Caki2 (cell line): ENCODE measurements at regions not wholly inside any gene's neighbourhood (a gene's known extent, or its start where the extent isn't known, plus 50 kb on each side); places are given as distances from the start of the nearest gene placed in this dataset.
"Not testable (repeated sequence)": the region's sequence is repeated elsewhere in the genome, so short reads cannot be mapped to it uniquely, and the experiment has no call there.

Experiments
- DNase-seq: peaks from one replicate; pipeline ENCODE4 v3.0.0-alpha.2; 2015; ENCODE audit warnings: low read depth
- in situ Hi-C: cut with HindIII; loops from 2 replicates; pipeline ENCODE4 v1.10.0; 2016; ENCODE audit warnings: low sequenced_read_pairs, low pct_unique_long_range_greater_than_20kb, mixed read lengths

GRCh38 chr4:181083757-181084361 is 1159.3 kb upstream of the TENM3 start:
- in situ Hi-C loops, result no loop called here
- no peak for DNase-seq

DNA sequence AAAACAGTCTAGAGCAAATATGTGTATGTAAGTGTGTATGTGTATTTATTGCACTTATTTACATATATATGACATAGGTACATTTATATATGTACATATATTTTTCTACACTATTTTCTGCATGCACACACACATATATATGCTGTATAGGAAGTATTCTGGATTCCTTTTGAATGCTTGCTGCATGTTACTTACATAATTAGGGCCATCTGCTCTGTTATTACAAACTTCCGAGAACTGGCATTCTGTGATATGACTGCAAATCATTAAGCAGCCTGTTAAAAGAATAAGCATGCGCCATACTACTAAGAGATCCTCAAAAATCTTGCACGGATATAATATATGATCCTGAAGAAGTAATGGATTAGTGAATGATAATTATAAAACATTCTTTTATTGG is 1157.6 kb upstream of the TENM3 start:
- no peak for DNase-seq
- in situ Hi-C loops, result no loop called here

GRCh38 chr4:181105487-181105886 is 1137.7 kb upstream of the TENM3 start:
- no peak for DNase-seq
- in situ Hi-C loops, result no loop called here

GRCh38 chr4:181106398-181106797 is 1136.8 kb upstream of the TENM3 start:
- DNase-seq, result no peak
- in situ Hi-C loops, result no loop called here

DNA sequence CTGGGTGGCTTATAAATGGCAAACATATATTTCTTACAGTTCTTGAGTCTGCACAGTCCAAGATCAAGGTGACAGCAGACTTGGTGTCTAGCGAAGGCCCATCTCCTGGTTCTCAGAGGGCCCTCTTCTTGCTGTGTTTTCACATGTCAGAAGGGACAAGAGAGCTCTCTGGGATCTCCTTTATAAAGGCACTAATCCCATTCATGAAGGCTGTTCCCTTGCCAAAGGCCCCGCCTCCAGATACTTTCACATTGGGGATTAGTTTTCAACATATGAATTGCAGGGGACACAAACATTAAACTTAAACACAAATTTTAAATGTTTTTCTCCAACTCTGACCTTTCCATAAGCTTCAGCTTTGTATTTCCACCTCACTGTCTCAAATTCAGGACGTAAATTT is 1135.0 kb upstream of the TENM3 start:
- in situ Hi-C loops, result no loop called here
- no peak for DNase-seq

- no peak for DNase-seq
- in situ Hi-C loops, result no loop called here
These were observed 1124.0 kb upstream of the TENM3 start for GRCh38 chr4:181119186-181119585.

DNA sequence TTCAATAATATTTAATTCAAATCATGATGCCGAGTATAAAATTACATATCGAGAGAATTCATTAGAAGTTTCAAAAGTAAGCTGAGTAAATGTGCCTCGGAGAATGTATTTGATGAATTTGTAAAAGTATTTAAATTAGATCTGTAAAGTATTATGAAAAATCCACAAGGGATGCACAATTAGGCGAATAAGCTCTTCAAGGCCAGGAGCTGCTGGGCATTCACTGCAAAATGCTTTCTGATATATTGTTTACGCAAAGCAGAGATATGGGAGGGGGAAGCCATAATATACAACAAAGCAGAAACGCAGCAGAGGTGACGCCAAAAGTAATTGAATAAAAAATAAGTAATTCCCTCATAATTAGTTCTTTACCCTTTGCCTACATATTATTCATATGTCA is 1121.5 kb upstream of the TENM3 start:
- in situ Hi-C loops, result no loop called here
- DNase-seq, result no peak

GRCh38 chr4:181127171-181127570 is 1116.0 kb upstream of the TENM3 start:
- in situ Hi-C loops, result no loop called here

GRCh38 chr4:181130317-181130716 is 1112.9 kb upstream of the TENM3 start:
- DNase-seq, in situ Hi-C loops: not testable (repeated sequence)

More at GRCh38 chr4:181127171-181127570, 1116.0 kb upstream of the TENM3 start:
- DNase-seq, result no peak

GRCh38 chr4:181137351-181137750 is 1105.9 kb upstream of the TENM3 start:
- DNase-seq, result no peak
- in situ Hi-C loops, result no loop called here

- in situ Hi-C loops, result no loop called here
- DNase-seq, result no peak
These were observed 1105.1 kb upstream of the TENM3 start for GRCh38 chr4:181138116-181138515.

GRCh38 chr4:181140037-181140603 is 1103.1 kb upstream of the TENM3 start:
- in situ Hi-C loops, result no loop called here
- DNase-seq, result no peak

- in situ Hi-C loops, result no loop called here
- peak; percentile 17 for DNase-seq
These were observed 1099.8 kb upstream of the TENM3 start for GRCh38 chr4:181143250-181143854.

- in situ Hi-C loops, result no loop called here
- no peak for DNase-seq
These were observed 1097.2 kb upstream of the TENM3 start for GRCh38 chr4:181146051-181146450.

GRCh38 chr4:181147416-181147951 is 1095.7 kb upstream of the TENM3 start:
- in situ Hi-C loops, result no loop called here
- DNase-seq, result no peak

- DNase-seq, result no peak
- in situ Hi-C loops, result no loop called here
These were observed 1094.7 kb upstream of the TENM3 start for GRCh38 chr4:181148470-181148869.

GRCh38 chr4:181150191-181150590 is 1093.0 kb upstream of the TENM3 start:
- peak; percentile 38 for DNase-seq
- in situ Hi-C loops, result no loop called here

DNA sequence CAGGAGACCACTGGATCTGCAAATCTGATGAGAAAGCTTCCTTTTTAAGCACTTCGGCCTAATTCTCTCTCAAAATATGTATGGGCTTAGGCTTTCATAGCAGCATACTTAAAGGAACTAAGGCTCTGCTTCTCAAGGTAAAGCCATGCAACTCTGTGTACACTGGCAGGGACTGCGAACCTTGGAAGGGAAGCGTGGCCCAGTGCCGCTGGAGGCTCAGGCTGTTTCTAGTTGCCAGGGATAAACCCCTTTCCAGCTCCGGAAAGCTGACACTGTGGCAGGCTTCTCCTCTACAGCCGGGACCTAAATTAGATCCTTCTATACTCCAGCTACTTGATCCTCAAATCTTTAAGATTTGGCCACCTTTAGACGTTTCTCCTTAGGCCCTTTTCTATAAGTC is 1091.3 kb upstream of the TENM3 start:
- in situ Hi-C loops, result no loop called here
- no peak for DNase-seq

GRCh38 chr4:181157647-181158046 is 1085.6 kb upstream of the TENM3 start:
- no peak for DNase-seq

DNA sequence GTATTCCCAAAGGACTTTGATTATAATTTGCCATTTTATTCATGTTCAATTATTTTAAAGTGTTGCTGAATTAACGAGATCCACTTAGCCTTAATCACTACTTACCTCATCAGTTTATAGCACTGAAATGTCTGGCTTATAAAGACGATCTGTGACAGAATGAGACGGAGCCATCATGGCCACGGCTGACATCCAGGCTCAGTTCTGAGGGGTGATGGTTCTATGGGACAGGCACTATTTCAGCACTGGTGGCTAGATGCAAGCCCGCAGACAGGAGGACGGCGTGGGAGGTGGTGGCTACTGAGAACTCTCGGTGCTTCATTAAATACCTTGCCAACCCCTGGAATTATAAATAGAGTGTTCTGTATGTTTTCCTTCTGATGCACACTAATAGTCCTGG is 1084.2 kb upstream of the TENM3 start:
- in situ Hi-C loops, result no loop called here

More at GRCh38 chr4:181157647-181158046, 1085.6 kb upstream of the TENM3 start:
- in situ Hi-C loops, result no loop called here

More for the DNA sequence above, 1084.2 kb upstream of the TENM3 start:
- DNase-seq, result no peak
